Naive thymus-derived CD8-positive, alpha-beta T cell (primary cell): ENCODE measurements at regions not wholly inside any gene's neighbourhood (a gene's known extent, or its start where the extent isn't known, plus 50 kb on each side); places are given as distances from the start of the nearest gene placed in this dataset.
A peak's percentile ranks its signal among the peaks of the same experiment; 100 is the strongest.
"Not testable (repeated sequence)": the region's sequence is repeated elsewhere in the genome, so short reads cannot be mapped to it uniquely, and the experiment has no call there.

Experiments
- ATAC-seq, 2 donors: fragments of 150-1000 bp; cut with Tn5 transposase in 1 of 2; sonication (Bioruptor Pico), chemical (Tn5 transposase) in 1 of 2; 1 replicate in 1 of 2; 2 replicates in 1 of 2; pipeline ENCODE4 v1.10.0; 2021; ENCODE audit warnings: mild to moderate bottlenecking in 2 of 2, moderate library complexity in 2 of 2
- POLR2A ChIA-PET: fragments of 350-600 bp; sonication (Branson Sonifier 250); formaldehyde crosslinking; loops from one replicate; lab custom pipeline; 2021; ENCODE audit warnings: antibody characterized with exemption; lab: Charles Lee
- DNase-seq, 10 donors: peaks; one replicate each; pipeline versions ENCODE4 v3.0.0 to v3.0.0-alpha.2; 2020 to 2022
- H3K27ac Mint-ChIP-seq, 10 donors: one replicate each; pipeline ENCODE4 v1.8.0; 2020 to 2022; ENCODE audit warnings: mild to moderate bottlenecking in 10 of 10, mixed read lengths in 10 of 10, moderate library complexity in 4 of 10, inconsistent platforms in 1 of 10
- H3K27me3 Mint-ChIP-seq, 5 donors: one replicate each; pipeline ENCODE4 v1.8.0; 2021 to 2022; ENCODE audit warnings: mixed read lengths in 5 of 5
- H3K36me3 Mint-ChIP-seq, 3 donors: one replicate each; pipeline ENCODE4 v1.8.0; 2020 to 2022; ENCODE audit warnings: mixed read lengths in 3 of 3, mild to moderate bottlenecking in 2 of 3, inconsistent platforms in 1 of 3
- H3K4me1 Mint-ChIP-seq, 4 donors: one replicate each; pipeline ENCODE4 v1.8.0; 2021 to 2022; ENCODE audit warnings: mixed read lengths in 4 of 4
- H3K4me3 Mint-ChIP-seq, 10 donors: one replicate each; pipeline ENCODE4 v1.8.0; 2020 to 2022; ENCODE audit warnings: mild to moderate bottlenecking in 10 of 10, mixed read lengths in 10 of 10, moderate library complexity in 6 of 10, inconsistent platforms in 1 of 10
- H3K9me3 Mint-ChIP-seq, 9 donors: one replicate each; pipeline ENCODE4 v1.8.0; 2020 to 2022; ENCODE audit warnings: mixed read lengths in 9 of 9, mild to moderate bottlenecking in 3 of 9, inconsistent platforms in 1 of 9, moderate library complexity in 1 of 9

DNA sequence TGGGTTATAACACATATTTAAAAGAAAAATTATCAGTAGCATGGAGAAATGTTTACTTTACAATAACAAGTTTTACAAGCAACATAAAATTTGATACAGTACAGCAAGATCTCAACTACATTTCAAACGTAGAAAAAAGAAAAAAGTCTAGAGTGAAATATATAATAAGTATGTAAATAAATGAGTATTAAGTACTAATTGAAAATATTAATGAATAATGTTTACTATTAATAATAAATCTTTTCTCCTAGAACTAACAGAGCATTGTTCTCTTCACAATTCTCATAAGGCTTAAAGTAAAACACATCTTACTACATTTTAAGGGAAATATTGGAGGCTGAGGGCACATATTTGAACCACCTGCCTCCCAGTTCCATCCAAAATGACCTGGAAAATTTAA is 72.1 kb downstream of the TMEM212 start:
- POLR2A ChIA-PET, result no interaction called here
- ATAC-seq, result no peak
- Mint-ChIP-seq H3K4me1 (no peaks in the 10 kb centered on the region), H3K27ac (no peak overlapping the region), H3K4me3 (no peak overlapping the region), H3K27me3 (peaks cover 3 to 22% (median 3%) of the 10 kb centered on the region in 5 donors), H3K36me3 (peaks cover 0 to 16% (median 3%) of the 10 kb centered on the region in 3 donors), H3K9me3 (peaks cover 3 to 25% (median 9%) of the 10 kb centered on the region in 9 donors)
- DNase-seq, result no peak

- Mint-ChIP-seq H3K36me3 (peaks cover 0 to 21% (median 9%) of the 10 kb centered on the region in 3 donors), H3K4me1 (no peaks in the 10 kb centered on the region), H3K9me3 (peaks cover 3 to 30% (median 16%) of the 10 kb centered on the region in 9 donors), H3K27ac (no peak overlapping the region), H3K27me3 (peaks cover 3 to 25% (median 8%) of the 10 kb centered on the region in 5 donors), H3K4me3 (no peak overlapping the region)
- DNase-seq (no peak), ATAC-seq (no peak)
- POLR2A ChIA-PET, result no interaction called here
Measured at GRCh38 chr3:171916888-171917287, 73.7 kb downstream of the TMEM212 start.

DNA sequence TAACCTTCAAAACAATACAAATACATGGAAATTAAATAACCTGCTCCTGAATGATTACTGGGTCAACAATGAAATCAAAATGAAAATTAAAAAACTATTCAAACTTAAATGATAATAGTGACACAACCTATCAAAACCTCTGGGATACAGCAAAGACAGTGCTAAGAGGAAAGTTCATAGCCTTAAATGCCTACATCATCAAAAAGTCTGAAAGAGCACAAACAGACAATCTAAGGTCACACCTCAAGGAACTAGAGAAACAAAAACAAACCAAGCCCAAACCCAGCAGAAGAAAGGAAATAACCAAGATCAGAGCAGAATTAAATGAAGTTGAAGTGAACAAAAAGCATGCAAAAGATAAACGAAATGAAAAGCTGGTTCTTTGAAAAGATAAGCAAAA is 79.5 kb downstream of the TMEM212 start:
- POLR2A ChIA-PET, H3K4me3 Mint-ChIP-seq, H3K27ac Mint-ChIP-seq, ATAC-seq, DNase-seq, H3K4me1 Mint-ChIP-seq: not testable (repeated sequence)
- H3K36me3 Mint-ChIP-seq, result peaks cover 0 to 34% (median 11%) of the 10 kb centered on the region in 3 donors
- H3K9me3 Mint-ChIP-seq, result peaks cover 10 to 58% (median 32%) of the 10 kb centered on the region in 9 donors
- peaks cover 6 to 24% (median 10%) of the 10 kb centered on the region in 5 donors for H3K27me3 Mint-ChIP-seq

DNA sequence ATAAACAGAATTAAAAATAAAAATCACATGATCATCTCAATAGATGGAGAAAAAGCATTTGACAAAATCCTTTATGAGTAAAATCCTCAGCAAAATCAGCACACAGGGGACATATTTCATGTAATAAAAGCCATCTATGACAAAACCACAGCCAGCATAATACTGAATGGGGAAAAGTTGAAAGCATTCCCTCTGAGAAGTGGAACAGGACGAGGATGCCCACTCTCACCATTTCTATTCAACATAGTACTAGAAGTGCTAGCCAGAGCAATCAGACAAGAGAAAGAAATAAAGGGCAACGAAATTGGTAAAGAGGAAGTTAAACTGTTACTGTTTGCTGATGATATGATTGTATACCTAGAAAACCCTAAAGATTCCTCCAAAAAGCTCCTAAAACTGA is 80.5 kb downstream of the TMEM212 start:
- H3K4me1 Mint-ChIP-seq, ATAC-seq, H3K4me3 Mint-ChIP-seq, H3K27ac Mint-ChIP-seq, DNase-seq, POLR2A ChIA-PET: not testable (repeated sequence)
- Mint-ChIP-seq H3K36me3 (peaks cover 0 to 34% (median 11%) of the 10 kb centered on the region in 3 donors), H3K9me3 (peaks cover 10 to 58% (median 32%) of the 10 kb centered on the region in 9 donors), H3K27me3 (peaks cover 7 to 25% (median 10%) of the 10 kb centered on the region in 5 donors)

DNA sequence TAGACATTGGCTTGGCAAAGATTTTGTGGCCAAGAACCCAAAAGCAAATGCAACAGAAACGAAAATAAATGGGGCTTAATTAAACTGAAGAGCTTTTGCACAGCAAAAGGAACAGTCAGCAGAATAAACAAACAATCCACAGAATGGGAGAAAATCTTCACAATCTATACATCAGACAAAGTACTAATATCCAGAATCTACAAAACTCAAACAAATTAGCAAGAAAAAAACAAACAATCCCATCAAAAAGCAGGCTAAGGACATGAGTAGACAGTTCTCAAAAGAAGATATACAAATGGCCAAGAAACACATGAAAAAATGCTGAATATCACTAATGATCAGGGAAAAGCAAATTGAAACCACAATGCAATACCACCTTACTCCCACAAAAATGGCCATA is 81.7 kb downstream of the TMEM212 start:
- H3K27ac Mint-ChIP-seq, ATAC-seq, POLR2A ChIA-PET, H3K4me3 Mint-ChIP-seq, H3K4me1 Mint-ChIP-seq, DNase-seq: not testable (repeated sequence)
- Mint-ChIP-seq H3K27me3 (peaks cover 6 to 21% (median 7%) of the 10 kb centered on the region in 5 donors), H3K36me3 (peaks cover 0 to 29% (median 11%) of the 10 kb centered on the region in 3 donors), H3K9me3 (peaks cover 10 to 49% (median 27%) of the 10 kb centered on the region in 9 donors)

- Mint-ChIP-seq H3K27ac (no peak overlapping the region), H3K4me1 (peaks cover 0 to 3% (median 0%) of the 10 kb centered on the region in 4 donors), H3K4me3 (no peak overlapping the region), H3K9me3 (no peaks in the 10 kb centered on the region), H3K36me3 (no peaks in the 10 kb centered on the region), H3K27me3 (peaks cover 0 to 15% (median 2%) of the 10 kb centered on the region in 5 donors)
- DNase-seq (no peak), ATAC-seq (no peak)
- POLR2A ChIA-PET, result no interaction called here
Measured at GRCh38 chr3:171932153-171932611, 89.0 kb downstream of the TMEM212 start.

DNA sequence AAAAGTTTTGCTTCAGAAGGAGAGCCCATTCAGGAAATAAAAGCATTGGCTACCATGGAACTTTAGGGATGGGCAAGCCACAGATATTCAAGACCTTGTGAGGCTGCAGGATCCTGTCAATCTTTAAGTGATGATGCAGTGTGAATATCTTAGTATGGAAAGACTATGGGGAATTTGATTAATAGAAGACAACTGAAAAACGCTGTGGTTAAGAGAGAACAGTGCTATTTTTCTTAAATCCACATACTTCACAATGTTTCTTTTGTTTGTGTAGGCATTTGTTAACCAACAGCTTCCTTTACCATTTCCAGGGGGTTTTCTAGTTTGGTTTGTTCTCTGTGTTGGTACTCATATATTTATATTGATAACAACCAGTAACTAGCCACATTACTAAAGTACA is 90.3 kb downstream of the TMEM212 start:
- H3K36me3 Mint-ChIP-seq, result no peaks in the 10 kb centered on the region

DNA sequence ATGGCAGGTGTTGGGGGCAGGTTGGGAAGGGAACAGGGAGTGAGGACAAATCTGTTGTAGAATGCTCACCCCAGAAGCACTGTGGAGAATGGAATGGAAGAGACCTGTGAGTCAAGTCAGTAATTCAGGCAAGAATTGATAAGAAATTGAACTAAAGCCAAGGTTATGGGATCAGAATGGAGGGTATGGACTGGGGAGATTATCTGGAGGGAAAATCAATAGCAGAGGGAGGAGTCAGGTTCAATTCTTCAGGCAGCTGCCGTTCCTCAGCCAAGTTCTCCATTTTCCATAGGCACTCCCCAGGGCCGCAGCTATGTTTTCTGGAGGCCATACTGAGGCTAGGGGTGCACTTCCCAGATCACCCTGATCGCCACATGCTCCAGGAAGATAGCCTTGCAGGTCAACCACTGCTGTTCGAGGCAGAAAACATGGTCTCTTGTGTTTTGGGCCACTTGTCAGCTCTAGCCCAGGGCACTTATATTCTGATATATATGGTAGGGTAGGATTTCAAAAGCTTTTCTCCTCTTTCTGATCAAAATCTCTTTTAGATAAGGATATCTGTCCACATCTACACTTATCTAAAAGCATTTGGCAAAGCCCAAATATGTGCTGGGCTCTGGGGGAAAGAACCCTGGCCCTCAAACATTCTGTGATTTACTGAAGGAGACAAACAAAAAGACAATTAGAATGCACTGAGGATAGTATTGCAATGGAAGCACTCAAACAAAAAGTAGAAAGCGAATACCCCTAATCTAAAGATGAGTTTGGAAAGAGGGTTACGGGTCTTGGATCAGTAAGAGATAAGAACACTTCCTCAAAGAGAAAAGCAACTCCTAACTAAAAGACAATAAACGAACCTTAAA is 92.3 kb downstream of the TMEM212 start:
- ATAC-seq, result no peak

More for the DNA sequence above, 90.3 kb downstream of the TMEM212 start:
- peaks cover 0 to 8% (median 2%) of the 10 kb centered on the region in 5 donors for H3K27me3 Mint-ChIP-seq
- no peaks in the 10 kb centered on the region for H3K9me3 Mint-ChIP-seq
- no peak overlapping the region for H3K27ac Mint-ChIP-seq
- POLR2A ChIA-PET, result no interaction called here
- no peak overlapping the region for H3K4me3 Mint-ChIP-seq
- DNase-seq, result no peak
- H3K4me1 Mint-ChIP-seq, result peaks cover 0 to 3% (median 0%) of the 10 kb centered on the region in 4 donors
- ATAC-seq, result no peak

GRCh38 chr3:171936191-171936841 is 93.2 kb downstream of the TMEM212 start:
- Mint-ChIP-seq H3K9me3 (no peaks in the 10 kb centered on the region), H3K4me3 (no peak overlapping the region), H3K27me3 (peaks cover 0 to 3% (median 2%) of the 10 kb centered on the region in 5 donors), H3K36me3 (no peaks in the 10 kb centered on the region), H3K27ac (no peak overlapping the region), H3K4me1 (peaks cover 0 to 3% (median under 1%) of the 10 kb centered on the region in 4 donors)
- no peak for DNase-seq
- ATAC-seq, result no peak
- POLR2A ChIA-PET, result no interaction called here

More for the DNA sequence above, 92.3 kb downstream of the TMEM212 start:
- Mint-ChIP-seq H3K36me3 (no peaks in the 10 kb centered on the region), H3K27ac (no peak overlapping the region), H3K4me3 (no peak overlapping the region), H3K9me3 (no peaks in the 10 kb centered on the region), H3K4me1 (peaks cover 0 to 3% (median under 1%) of the 10 kb centered on the region in 4 donors), H3K27me3 (peaks cover 0 to 5% (median 2%) of the 10 kb centered on the region in 5 donors)
- POLR2A ChIA-PET, result no interaction called here
- DNase-seq, result no peak

DNA sequence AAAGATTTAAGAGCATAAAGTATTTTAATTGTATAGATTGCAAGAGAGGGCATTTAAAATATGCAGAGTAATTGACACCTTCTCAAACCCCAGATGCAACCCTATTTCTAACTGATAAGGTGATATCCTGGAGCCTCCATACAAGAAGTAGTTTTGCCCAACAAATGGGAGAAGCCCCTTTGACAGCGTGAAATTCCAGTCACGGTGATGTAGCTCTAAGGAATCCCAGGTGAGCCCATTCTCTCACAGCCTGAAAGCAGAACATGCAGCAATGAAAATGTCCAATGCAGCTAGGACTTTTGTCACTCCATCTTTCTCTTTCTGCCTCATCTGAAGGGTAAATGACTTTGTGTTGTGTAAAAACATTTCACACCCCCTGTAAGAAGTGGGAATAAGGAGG is 96.4 kb downstream of the TMEM212 start:
- POLR2A ChIA-PET, result no interaction called here
- ATAC-seq, result no peak
- no peak for DNase-seq
- Mint-ChIP-seq H3K9me3 (no peaks in the 10 kb centered on the region), H3K36me3 (no peaks in the 10 kb centered on the region), H3K27ac (no peak overlapping the region), H3K4me3 (no peak overlapping the region), H3K4me1 (peaks cover 0 to 3% (median under 1%) of the 10 kb centered on the region in 4 donors), H3K27me3 (peaks cover 0 to 2% (median 0%) of the 10 kb centered on the region in 5 donors)

DNA sequence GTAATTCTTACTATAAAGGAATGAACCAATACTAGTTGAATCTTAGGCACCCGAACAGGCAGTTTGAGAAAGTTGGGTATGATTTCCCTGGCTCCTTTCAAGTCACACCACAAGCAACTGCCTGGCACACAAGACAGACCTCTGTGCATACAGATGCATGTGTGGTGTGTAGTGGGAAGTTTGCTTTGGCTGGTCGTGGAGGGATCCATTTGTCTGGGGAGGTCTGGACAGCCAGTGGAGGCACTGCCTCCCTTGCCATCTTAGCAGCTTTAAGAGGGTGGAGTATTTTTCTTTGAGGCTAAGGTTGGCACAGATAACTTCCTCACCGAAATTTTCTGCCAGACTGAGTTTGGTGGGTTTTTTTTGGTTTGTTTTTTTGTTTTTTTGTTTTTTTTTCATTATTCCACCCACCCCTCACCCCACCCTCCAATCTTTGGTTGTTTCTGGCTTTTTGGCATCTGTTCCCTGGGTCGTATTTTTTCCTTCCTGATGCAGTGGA is 97.1 kb downstream of the TMEM212 start:
- DNase-seq (no peak), ATAC-seq (no peak)
- no peaks in the 10 kb centered on the region for H3K9me3 Mint-ChIP-seq
- H3K27me3 Mint-ChIP-seq, result peaks cover 0 to 2% (median 0%) of the 10 kb centered on the region in 5 donors
- POLR2A ChIA-PET, result no interaction called here
- peaks cover 0 to 3% (median under 1%) of the 10 kb centered on the region in 4 donors for H3K4me1 Mint-ChIP-seq
- no peak overlapping the region for H3K27ac Mint-ChIP-seq
- H3K36me3 Mint-ChIP-seq, result no peaks in the 10 kb centered on the region
- H3K4me3 Mint-ChIP-seq, result no peak overlapping the region

GRCh38 chr3:171943262-171944117 is 95.9 kb upstream of the FNDC3B start:
- POLR2A ChIA-PET, result no interaction called here

More at GRCh38 chr3:171943262-171944117, 95.9 kb upstream of the FNDC3B start:
- no peaks in the 10 kb centered on the region for H3K36me3 Mint-ChIP-seq
- no peak overlapping the region for H3K4me3 Mint-ChIP-seq
- peaks cover 0 to 3% (median 0%) of the 10 kb centered on the region in 9 donors for H3K9me3 Mint-ChIP-seq
- H3K27me3 Mint-ChIP-seq, result peaks cover 0 to 10% (median 0%) of the 10 kb centered on the region in 5 donors
- DNase-seq, result no peak
- H3K4me1 Mint-ChIP-seq, result peaks cover 0 to 2% (median 0%) of the 10 kb centered on the region in 4 donors
- peak overlapping the region in 1 of 10 donors; percentile 31 for H3K27ac Mint-ChIP-seq
- no peak for ATAC-seq
